Esophagus muscularis mucosa (tissue), 4 donors: ENCODE measurements at regions not wholly inside any gene's neighbourhood (a gene's known extent, or its start where the extent isn't known, plus 50 kb on each side); places are given as distances from the start of the nearest gene placed in this dataset.
"Not testable (repeated sequence)": the region's sequence is repeated elsewhere in the genome, so short reads cannot be mapped to it uniquely, and the experiment has no call there.

Experiments used
- DNase-seq: peaks from one replicate; pipeline ENCODE4 v3.0.0-alpha.2; 2017; ENCODE audit errors: extremely low spot score
- H3K27ac ChIP-seq, 4 donors: fragments of 200-600 bp; sonication (generic); replicated peaks in 1 of 4; 1 replicate in 3 of 4; 2 replicates in 1 of 4; pipeline ENCODE4 v1.5.1; 2016 to 2019; ENCODE audit warnings: mild to moderate bottlenecking in 1 of 4
- H3K27me3 ChIP-seq, 4 donors: fragments of 200-600 bp; sonication (generic); one replicate each; pipeline versions ENCODE4 v1.5.1 to v1.6.0; 2016 to 2019
- H3K36me3 ChIP-seq, 4 donors: fragments of 200-600 bp; sonication (generic); one replicate each; pipeline ENCODE4 v1.5.1; 2016 to 2019
- H3K4me1 ChIP-seq, 4 donors: fragments of 200-600 bp; sonication (generic); one replicate each; pipeline ENCODE4 v1.5.1; 2016 to 2019
- H3K4me3 ChIP-seq, 4 donors: fragments of 200-600 bp; sonication (generic); 1 replicate in 2 of 4; 2 replicates in 2 of 4; pipeline ENCODE4 v1.5.1; 2016 to 2019; ENCODE audit warnings: mild to moderate bottlenecking in 4 of 4, moderate library complexity in 1 of 4
- H3K9me3 ChIP-seq, 4 donors: fragments of 200-600 bp; sonication (generic); 1 replicate in 3 of 4; 2 replicates in 1 of 4; pipeline ENCODE4 v1.5.1; 2016 to 2019
- EP300 ChIP-seq: sonication (generic); formaldehyde crosslinking; IDR thresholded peaks from one replicate; pipeline ENCODE4 v1.6.1; 2017; ENCODE audit warnings: antibody characterized with exemption
- POLR2A ChIP-seq: fragments of 450-650 bp; IDR thresholded peaks from one replicate; pipeline ENCODE4 v1.6.1; 2017; ENCODE audit warnings: antibody characterized with exemption, moderate library complexity, mild to moderate bottlenecking, low read depth
- POLR2AphosphoS5 ChIP-seq, 2 donors: sonication (generic); formaldehyde crosslinking; IDR thresholded peaks; one replicate each; pipeline ENCODE4 v1.6.1; 2017; ENCODE audit warnings: antibody characterized with exemption in 2 of 2
- WGBS: methylation state at CpG from one replicate; pipeline ENCODE4 v1.1.5; 2018; 5-methylcytosine and 5-hydroxymethylcytosine counted together
- intact Hi-C: fragments of 100-400 bp; cut with DNase I; formaldehyde crosslinking; loops from one replicate; pipeline ENCODE4 v1.15.1; 2023
- TF ChIP-seq, protein P1 (sequence below), 3 experiments: fragments of 200-600 bp in 2 of 3; fragments of 450-650 bp in 1 of 3; sonication (generic) in 2 of 3; IDR thresholded peaks; one replicate each; pipeline ENCODE4 v1.5.1; 2017 to 2019; ENCODE audit warnings: antibody characterized with exemption in 3 of 3, mild to moderate bottlenecking in 2 of 3, moderate library complexity in 1 of 3

DNA sequence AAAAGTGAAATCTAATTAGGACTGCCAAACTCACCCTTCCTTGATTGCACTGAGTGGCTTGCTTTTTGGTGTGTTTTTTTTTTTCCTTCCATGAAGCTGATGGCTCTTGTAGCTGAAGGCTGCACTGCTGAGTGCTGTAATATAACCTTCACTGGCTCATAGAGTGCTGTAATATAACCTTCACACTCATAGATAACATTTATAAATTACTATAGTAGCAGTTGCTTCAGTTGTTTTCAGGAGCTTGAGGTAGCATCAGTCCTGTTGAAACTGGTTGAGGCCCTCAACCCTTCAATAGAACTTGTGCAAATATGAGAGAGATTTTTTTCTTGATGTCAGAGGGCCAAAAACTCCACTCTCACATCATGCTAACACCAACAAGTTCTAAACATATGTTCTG, 404.9 kb upstream of the MBL2 start:
- H3K27me3 ChIP-seq: no peaks in the 10 kb centered on the region
- no peak overlapping the region for H3K27ac ChIP-seq
- intact Hi-C loops: no loop called here
- no peak overlapping the region for H3K4me3 ChIP-seq
- no peaks in the 10 kb centered on the region for H3K4me1 ChIP-seq
- no peaks in the 10 kb centered on the region for H3K9me3 ChIP-seq
- DNase-seq: no peak
- TF ChIP-seq, protein P1, sequence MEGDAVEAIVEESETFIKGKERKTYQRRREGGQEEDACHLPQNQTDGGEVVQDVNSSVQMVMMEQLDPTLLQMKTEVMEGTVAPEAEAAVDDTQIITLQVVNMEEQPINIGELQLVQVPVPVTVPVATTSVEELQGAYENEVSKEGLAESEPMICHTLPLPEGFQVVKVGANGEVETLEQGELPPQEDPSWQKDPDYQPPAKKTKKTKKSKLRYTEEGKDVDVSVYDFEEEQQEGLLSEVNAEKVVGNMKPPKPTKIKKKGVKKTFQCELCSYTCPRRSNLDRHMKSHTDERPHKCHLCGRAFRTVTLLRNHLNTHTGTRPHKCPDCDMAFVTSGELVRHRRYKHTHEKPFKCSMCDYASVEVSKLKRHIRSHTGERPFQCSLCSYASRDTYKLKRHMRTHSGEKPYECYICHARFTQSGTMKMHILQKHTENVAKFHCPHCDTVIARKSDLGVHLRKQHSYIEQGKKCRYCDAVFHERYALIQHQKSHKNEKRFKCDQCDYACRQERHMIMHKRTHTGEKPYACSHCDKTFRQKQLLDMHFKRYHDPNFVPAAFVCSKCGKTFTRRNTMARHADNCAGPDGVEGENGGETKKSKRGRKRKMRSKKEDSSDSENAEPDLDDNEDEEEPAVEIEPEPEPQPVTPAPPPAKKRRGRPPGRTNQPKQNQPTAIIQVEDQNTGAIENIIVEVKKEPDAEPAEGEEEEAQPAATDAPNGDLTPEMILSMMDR (IDR thresholded peaks at IDR 0.05): no peak
- no peak for TF ChIP-seq POLR2AphosphoS5 (IDR thresholded peaks at IDR 0.05)
- no peak for TF ChIP-seq POLR2A
- no peak for TF ChIP-seq EP300
- no peaks in the 10 kb centered on the region for H3K36me3 ChIP-seq

DNA sequence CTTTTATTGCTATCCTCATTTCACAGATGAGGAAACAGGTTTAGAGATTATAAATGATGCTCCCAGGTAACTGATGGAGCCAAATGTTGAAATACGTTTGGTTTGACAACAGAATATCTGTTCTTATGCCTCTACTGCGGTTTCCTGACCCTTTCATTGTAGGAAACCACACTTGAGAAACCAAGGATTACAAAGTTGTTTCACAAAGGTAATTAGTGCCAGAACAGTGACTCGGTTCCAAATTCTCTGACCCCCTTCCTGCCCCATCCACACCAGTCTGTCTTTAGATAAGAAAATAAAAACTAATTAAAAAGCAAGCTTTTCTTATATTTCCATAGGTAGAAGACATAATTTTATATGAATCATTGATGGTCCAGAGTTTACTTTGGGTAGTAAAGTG, 393.7 kb upstream of the MBL2 start:
- TF ChIP-seq POLR2AphosphoS5 (IDR thresholded peaks at IDR 0.05) (no peak), POLR2A (no peak), EP300 (no peak)
- TF ChIP-seq, protein P1 (IDR thresholded peaks at IDR 0.05): no peak
- H3K9me3 ChIP-seq: no peaks in the 10 kb centered on the region
- DNase-seq: no peak
- intact Hi-C loops: no loop called here
- H3K36me3 ChIP-seq: no peaks in the 10 kb centered on the region
- WGBS: 81% methylated on average over 3 of the region's 3 CpGs
- H3K27me3 ChIP-seq: no peaks in the 10 kb centered on the region
- no peaks in the 10 kb centered on the region for H3K4me1 ChIP-seq
- H3K27ac ChIP-seq: no peak overlapping the region
- no peak overlapping the region for H3K4me3 ChIP-seq

DNA sequence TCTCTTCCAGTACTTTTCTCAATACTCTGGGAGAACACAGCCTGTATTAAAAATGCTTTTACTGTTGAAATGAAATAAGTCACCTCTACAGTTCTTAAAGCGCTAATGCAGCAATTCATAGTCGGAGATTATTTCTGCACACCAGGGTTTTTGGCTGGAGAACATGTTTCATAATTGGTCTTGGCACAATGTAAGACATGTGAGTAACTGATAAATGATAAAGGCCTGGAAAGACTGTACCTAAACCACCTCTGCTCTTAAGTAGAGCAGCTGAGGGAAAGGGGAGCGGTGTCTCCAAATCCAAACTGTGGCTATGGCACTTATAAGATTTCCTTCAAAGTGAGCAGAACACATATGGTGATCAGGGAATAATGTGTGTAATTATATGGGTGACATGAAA, 390.3 kb upstream of the MBL2 start:
- intact Hi-C loops: no loop called here

DNA sequence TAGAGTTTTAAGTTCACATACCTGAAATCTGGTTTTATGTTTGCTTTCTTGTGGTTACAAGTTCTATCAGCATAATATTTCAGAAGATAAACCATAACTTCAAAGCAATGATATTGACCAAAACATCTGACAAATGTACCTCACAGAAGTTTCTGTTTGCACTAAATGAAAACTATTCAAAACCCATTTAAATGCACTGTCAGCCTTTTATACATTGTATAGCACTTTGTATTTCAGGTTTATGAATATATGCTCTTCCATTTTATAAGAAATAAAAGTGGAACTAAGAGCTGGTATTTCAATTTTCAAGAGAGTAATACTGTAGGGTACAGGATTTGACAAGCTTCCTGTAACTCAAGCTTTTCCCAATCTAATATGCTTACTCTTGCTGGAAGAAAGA, 388.6 kb upstream of the MBL2 start:
- Histone ChIP-seq H3K27me3 (no peaks in the 10 kb centered on the region), H3K4me3 (no peak overlapping the region), H3K4me1 (no peaks in the 10 kb centered on the region), H3K27ac (no peak overlapping the region), H3K36me3 (no peaks in the 10 kb centered on the region), H3K9me3 (no peaks in the 10 kb centered on the region)
- intact Hi-C loops: no loop called here
- TF ChIP-seq EP300 (no peak), POLR2A (no peak), POLR2AphosphoS5 (IDR thresholded peaks at IDR 0.05) (no peak)
- TF ChIP-seq, protein P1 (IDR thresholded peaks at IDR 0.05): no peak
- no peak for DNase-seq

More for the DNA sequence above, 390.3 kb upstream of the MBL2 start:
- H3K36me3 ChIP-seq: no peaks in the 10 kb centered on the region
- WGBS: 76% methylated on average over 3 of the region's 3 CpGs
- H3K9me3 ChIP-seq: no peaks in the 10 kb centered on the region
- H3K27me3 ChIP-seq: no peaks in the 10 kb centered on the region
- no peak overlapping the region for H3K27ac ChIP-seq
- H3K4me1 ChIP-seq: no peaks in the 10 kb centered on the region
- no peak overlapping the region for H3K4me3 ChIP-seq
- no peak for DNase-seq
- TF ChIP-seq EP300 (no peak), POLR2AphosphoS5 (IDR thresholded peaks at IDR 0.05) (no peak), POLR2A (no peak)
- TF ChIP-seq, protein P1 (IDR thresholded peaks at IDR 0.05): no peak

DNA sequence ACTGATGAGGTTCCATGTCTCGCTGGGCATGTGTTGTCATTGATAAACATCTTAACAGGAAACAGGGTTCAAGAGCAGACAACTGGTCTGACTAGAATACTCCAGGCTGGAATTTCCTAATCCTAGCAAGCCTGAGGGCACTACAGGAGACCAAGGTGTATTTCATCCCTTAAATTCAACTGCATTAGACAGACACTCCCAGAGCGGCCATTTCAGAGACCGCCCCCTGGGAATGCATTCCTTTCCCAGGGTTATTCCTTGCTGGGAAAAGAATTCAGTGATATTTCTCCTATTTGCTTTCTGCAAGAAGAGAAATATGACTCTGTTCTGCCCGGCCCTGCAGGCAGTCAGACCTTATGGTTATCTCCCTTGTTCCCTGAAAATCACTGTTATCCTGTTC, 383.1 kb upstream of the MBL2 start:
- DNase-seq, H3K4me1 ChIP-seq, H3K27me3 ChIP-seq, H3K4me3 ChIP-seq, intact Hi-C loops, H3K9me3 ChIP-seq, H3K27ac ChIP-seq, H3K36me3 ChIP-seq: not testable (repeated sequence)
- 83% methylated on average over 2 of the region's 4 CpGs for WGBS
